GM18505 (cell line): ENCODE measurements at regions not wholly inside any gene's neighbourhood (a gene's known extent, or its start where the extent isn't known, plus 50 kb on each side); places are given as distances from the start of the nearest gene placed in this dataset.
A peak's percentile ranks its signal among the peaks of the same experiment; 100 is the strongest.

Experiments
- ATAC-seq: cut with Tn5 transposase; IDR thresholded peaks from one replicate; pipeline ENCODE4 v1.9.1; 2021; ENCODE audit not compliant: unreplicated experiment
- POLR2A ChIP-seq: IDR thresholded peaks from 4 replicates; pipeline ENCODE4 v1.6.1; 2011; ENCODE audit warnings: borderline replicate concordance; ENCODE audit not compliant: insufficient read depth, insufficient read length; ENCODE audit errors: extremely low read depth

GRCh38 chr2:11103984-11104793 is 51.1 kb upstream of the SLC66A3 start:
- ATAC-seq, result peak; percentile 68
- no peak for TF ChIP-seq POLR2A

DNA sequence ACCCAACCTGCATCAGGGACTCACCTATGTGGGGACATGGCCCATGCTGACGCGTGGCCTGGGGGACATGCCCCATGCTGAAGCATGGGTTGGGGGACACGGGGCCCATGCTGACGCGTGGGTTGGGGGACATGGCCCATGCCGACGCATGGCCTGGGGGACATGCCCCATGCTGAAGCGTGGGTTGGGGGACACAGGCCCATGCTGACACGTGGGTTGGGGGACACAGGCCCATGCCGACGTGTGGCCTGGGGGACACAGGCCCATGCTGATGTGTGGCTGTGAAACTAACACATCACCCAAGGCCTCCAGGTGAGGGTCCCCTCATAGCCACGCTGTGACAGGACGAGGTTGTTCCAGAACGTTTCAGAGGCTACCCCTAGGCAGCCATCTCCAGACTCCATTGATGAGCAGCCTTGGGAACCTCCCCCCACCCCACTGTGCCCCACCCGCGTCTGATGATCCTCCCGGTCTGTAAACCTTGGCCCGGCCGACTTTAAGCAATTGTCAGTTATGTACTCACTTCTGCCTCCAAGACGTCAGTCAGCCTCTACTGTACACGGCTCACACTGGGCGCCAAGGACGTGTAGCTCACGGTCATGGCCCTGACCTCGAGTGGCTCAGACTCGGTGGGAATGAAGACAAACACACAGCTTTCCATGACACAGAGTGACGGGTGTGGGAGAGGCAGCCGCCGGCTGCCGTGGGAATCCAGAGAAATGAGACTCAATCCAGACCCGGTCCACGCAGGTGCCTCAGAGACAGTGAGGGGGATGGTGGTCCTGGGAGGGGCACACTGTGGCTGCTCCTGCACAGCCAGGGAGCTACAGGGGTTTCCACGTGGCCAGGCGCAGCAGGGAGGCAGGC is 50.2 kb upstream of the SLC66A3 start:
- no peak for ATAC-seq

More for the DNA sequence above, 50.2 kb upstream of the SLC66A3 start:
- TF ChIP-seq POLR2A, result no peak
